OCI-LY7 (cell line): ENCODE measurements at regions not wholly inside any gene's neighbourhood (a gene's known extent, or its start where the extent isn't known, plus 50 kb on each side); places are given as distances from the start of the nearest gene placed in this dataset.

ENCODE experiments used
- BruUV-seq: library from RNA; stranded (reverse); fragments of 400-500 nt; replicated peaks from 2 replicates; lab custom pipeline; 2021; lab: Mats Ljungman, UMichigan
- CTCF ChIA-PET: fragments of 300-600 bp; sonication (Branson Sonifier 250); formaldehyde crosslinking; loops from one replicate; lab custom pipeline; 2022; ENCODE audit warnings: antibody characterized with exemption; ENCODE audit not compliant: unreplicated experiment; lab: Charles Lee
- POLR2A ChIA-PET: fragments of 300-600 bp; sonication (Branson Sonifier 250); formaldehyde crosslinking; loops from one replicate; lab custom pipeline; 2022; ENCODE audit warnings: antibody characterized with exemption; lab: Charles Lee
- DNase-seq: peaks from one replicate; pipeline ENCODE4 v3.0.0-alpha.2; 2015; ENCODE audit warnings: low spot score
- H2AFZ ChIP-seq: fragments of 200-600 bp; sonication (generic), shearing (Covaris generic); 2 replicates; pipeline ENCODE4 v1.6.1; 2014; ENCODE audit warnings: mild to moderate bottlenecking, antibody characterized with exemption, low read length, moderate library complexity
- H3K27ac ChIP-seq: fragments of 200-600 bp; sonication (generic); 2 replicates; pipeline ENCODE4 v1.5.1; 2014; ENCODE audit warnings: mixed run types, low read depth, mild to moderate bottlenecking, moderate library complexity, low read length, inconsistent platforms; ENCODE audit not compliant: poor library complexity, severe bottlenecking
- H3K36me3 ChIP-seq: fragments of 200-600 bp; sonication (generic); 2 replicates; pipeline ENCODE4 v1.6.1; 2014; ENCODE audit warnings: mild to moderate bottlenecking, antibody characterized with exemption, low read length, moderate library complexity, mixed read lengths; ENCODE audit not compliant: insufficient read depth
- H3K4me1 ChIP-seq: fragments of 200-600 bp; sonication (generic); 2 replicates; pipeline ENCODE4 v1.5.1; 2014; ENCODE audit warnings: mild to moderate bottlenecking, low read length; ENCODE audit not compliant: insufficient read depth, poor library complexity, severe bottlenecking
- H3K4me2 ChIP-seq: fragments of 200-600 bp; sonication (generic); 2 replicates; pipeline ENCODE4 v1.6.1; 2014; ENCODE audit warnings: mild to moderate bottlenecking, low read length
- H3K4me3 ChIP-seq: fragments of 200-600 bp; sonication (generic); 2 replicates; pipeline ENCODE4 v1.5.1; 2014; ENCODE audit warnings: mild to moderate bottlenecking, low read depth, low read length; ENCODE audit not compliant: poor library complexity, severe bottlenecking
- H3K79me2 ChIP-seq: fragments of 200-600 bp; sonication (generic); 2 replicates; pipeline ENCODE4 v1.6.1; 2016; ENCODE audit warnings: low read depth, mild to moderate bottlenecking, low read length, moderate library complexity, mixed read lengths; ENCODE audit not compliant: insufficient read depth
- H3K9me2 ChIP-seq: fragments of 200-600 bp; sonication (generic); 2 replicates; pipeline ENCODE4 v1.6.1; 2016; ENCODE audit warnings: mild to moderate bottlenecking, low read length, mixed read lengths; ENCODE audit not compliant: insufficient read depth
- H3K9me3 ChIP-seq: fragments of 200-600 bp; sonication (generic); 2 replicates; pipeline ENCODE4 v1.6.1; 2014; ENCODE audit warnings: mild to moderate bottlenecking, mixed run types, low read length, mixed read lengths
- H4K20me1 ChIP-seq: fragments of 200-600 bp; sonication (generic); 2 replicates; pipeline ENCODE4 v1.6.1; 2014; ENCODE audit warnings: mild to moderate bottlenecking, antibody characterized with exemption, low read length, moderate library complexity, mixed read lengths; ENCODE audit not compliant: insufficient read depth
- EZH2phosphoT487 ChIP-seq: fragments of 200-600 bp; sonication (generic); IDR thresholded peaks from 2 replicates; pipeline ENCODE4 v1.6.1; 2018; ENCODE audit warnings: low read depth, borderline replicate concordance, mild to moderate bottlenecking, mixed run types, antibody characterized with exemption, low read length, moderate library complexity, mixed read lengths
- intact Hi-C: fragments of 100-400 bp; cut with micrococcal nuclease; formaldehyde crosslinking; loops from one replicate; pipeline ENCODE4 v1.10.0; 2022; ENCODE audit not compliant: unreplicated experiment
- TF ChIP-seq, protein P1 (sequence below): fragments of 200-600 bp; sonication (generic); conservative IDR thresholded peaks from 2 replicates; pipeline ENCODE4 v1.5.1; 2014; ENCODE audit warnings: mild to moderate bottlenecking, antibody characterized with exemption, low read length, moderate library complexity, mixed read lengths

DNA sequence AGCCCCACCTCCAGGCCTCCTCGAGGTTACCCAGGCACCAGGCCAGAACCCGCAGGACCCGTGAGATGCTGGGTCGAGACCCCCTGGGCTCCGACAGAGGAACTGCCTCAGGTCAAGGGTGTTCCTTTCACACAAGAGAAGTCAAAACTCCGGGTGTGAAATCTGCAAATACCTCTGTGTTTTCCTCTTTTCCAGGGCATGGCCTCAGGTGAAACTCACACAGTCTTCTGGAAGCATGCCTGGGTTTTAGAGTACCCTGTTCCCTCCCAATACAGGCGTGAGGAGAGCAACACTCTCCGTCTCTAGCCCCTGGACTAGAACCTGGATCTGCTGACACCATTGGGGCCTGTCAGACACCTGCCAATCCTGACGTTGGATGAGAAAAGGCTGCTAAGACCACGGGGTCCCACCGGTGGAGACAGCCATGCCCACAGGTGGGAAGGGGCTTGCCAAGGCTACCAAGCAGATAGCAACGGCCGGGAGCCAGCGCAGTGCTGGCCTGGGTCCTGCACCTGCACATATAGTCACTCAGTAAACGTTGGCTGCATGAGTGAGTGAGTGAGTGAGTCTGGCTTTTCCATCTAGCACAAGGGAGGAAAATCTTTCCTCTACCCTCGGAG, 182.0 kb upstream of the PPP1R26 start:
- no peak for DNase-seq
- H3K4me2 ChIP-seq: no peak overlapping the region
- no peak overlapping the region for H3K27ac ChIP-seq
- no peaks in the 10 kb centered on the region for H3K4me1 ChIP-seq
- no peak overlapping the region for H3K4me3 ChIP-seq
- no peaks in the 10 kb centered on the region for H4K20me1 ChIP-seq
- H3K36me3 ChIP-seq: no peaks in the 10 kb centered on the region
- H3K9me2 ChIP-seq: no peaks in the 10 kb centered on the region
- intact Hi-C loops: no loop called here
- no peaks in the 10 kb centered on the region for H3K9me3 ChIP-seq
- ChIA-PET POLR2A (no interaction called here), CTCF (no interaction called here)
- H3K79me2 ChIP-seq: no peaks in the 10 kb centered on the region
- no peak overlapping the region for H2AFZ ChIP-seq
- BruUV-seq: no TSS peak
- TF ChIP-seq, protein P1, sequence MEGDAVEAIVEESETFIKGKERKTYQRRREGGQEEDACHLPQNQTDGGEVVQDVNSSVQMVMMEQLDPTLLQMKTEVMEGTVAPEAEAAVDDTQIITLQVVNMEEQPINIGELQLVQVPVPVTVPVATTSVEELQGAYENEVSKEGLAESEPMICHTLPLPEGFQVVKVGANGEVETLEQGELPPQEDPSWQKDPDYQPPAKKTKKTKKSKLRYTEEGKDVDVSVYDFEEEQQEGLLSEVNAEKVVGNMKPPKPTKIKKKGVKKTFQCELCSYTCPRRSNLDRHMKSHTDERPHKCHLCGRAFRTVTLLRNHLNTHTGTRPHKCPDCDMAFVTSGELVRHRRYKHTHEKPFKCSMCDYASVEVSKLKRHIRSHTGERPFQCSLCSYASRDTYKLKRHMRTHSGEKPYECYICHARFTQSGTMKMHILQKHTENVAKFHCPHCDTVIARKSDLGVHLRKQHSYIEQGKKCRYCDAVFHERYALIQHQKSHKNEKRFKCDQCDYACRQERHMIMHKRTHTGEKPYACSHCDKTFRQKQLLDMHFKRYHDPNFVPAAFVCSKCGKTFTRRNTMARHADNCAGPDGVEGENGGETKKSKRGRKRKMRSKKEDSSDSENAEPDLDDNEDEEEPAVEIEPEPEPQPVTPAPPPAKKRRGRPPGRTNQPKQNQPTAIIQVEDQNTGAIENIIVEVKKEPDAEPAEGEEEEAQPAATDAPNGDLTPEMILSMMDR: no peak
- no peak for TF ChIP-seq EZH2phosphoT487

- TF ChIP-seq, protein P1: no peak
- TF ChIP-seq EZH2phosphoT487: no peak
- H3K9me2 ChIP-seq: no peaks in the 10 kb centered on the region
- no TSS peak for BruUV-seq
- H3K27ac ChIP-seq: no peak overlapping the region
- ChIA-PET CTCF (no interaction called here), POLR2A (no interaction called here)
- no peak overlapping the region for H3K4me3 ChIP-seq
- no peak overlapping the region for H2AFZ ChIP-seq
- DNase-seq: no peak
- H3K4me2 ChIP-seq: no peak overlapping the region
- no peaks in the 10 kb centered on the region for H3K79me2 ChIP-seq
- H3K4me1 ChIP-seq: no peaks in the 10 kb centered on the region
- no peaks in the 10 kb centered on the region for H3K9me3 ChIP-seq
- H3K36me3 ChIP-seq: no peaks in the 10 kb centered on the region
- no peaks in the 10 kb centered on the region for H4K20me1 ChIP-seq
- intact Hi-C loops: no loop called here
Observed at GRCh38 chr9:135299239-135299590, 180.4 kb upstream of the PPP1R26 start.

DNA sequence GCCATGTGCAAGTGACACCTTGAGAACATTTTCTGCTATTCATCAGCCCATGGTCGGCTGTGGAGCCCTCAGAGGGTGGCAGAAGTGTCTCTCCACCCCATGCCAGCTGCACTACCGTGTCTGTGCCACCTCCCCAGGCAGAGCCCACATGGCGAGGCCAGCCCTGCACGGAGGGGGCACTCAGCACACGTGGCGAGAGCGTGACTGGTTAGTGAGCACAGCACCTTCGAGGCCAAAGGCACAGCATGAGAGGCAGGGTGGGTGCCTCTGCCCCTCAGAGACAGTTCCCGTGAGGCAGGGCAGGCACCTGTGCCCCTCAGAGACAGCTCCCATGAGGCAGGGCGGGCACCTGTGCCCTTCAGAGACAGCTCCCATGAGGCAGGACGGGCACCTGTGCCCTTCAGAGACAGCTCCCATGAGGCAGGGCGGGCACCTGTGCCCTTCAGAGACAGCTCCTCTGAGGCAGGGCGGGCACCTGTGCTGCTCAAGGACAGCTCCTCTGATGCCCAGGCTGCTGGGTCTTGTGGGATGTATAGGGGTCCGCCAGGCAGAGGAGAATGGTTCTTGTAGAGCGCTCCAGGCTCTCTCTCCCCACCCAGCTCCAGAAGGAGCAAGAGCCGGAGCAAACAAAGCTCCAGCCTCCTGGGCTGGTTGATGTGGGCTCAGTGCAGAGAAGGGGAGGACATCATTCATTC, 179.8 kb upstream of the PPP1R26 start:
- H3K27ac ChIP-seq: no peak overlapping the region
- H4K20me1 ChIP-seq: no peaks in the 10 kb centered on the region
- TF ChIP-seq, protein P1: no peak
- no peak for TF ChIP-seq EZH2phosphoT487
- ChIA-PET CTCF (no interaction called here), POLR2A (no interaction called here)
- H2AFZ ChIP-seq: no peak overlapping the region
- H3K36me3 ChIP-seq: no peaks in the 10 kb centered on the region
- no peaks in the 10 kb centered on the region for H3K9me3 ChIP-seq
- H3K4me3 ChIP-seq: no peak overlapping the region
- H3K9me2 ChIP-seq: no peaks in the 10 kb centered on the region
- H3K4me2 ChIP-seq: no peak overlapping the region
- DNase-seq: no peak
- no peaks in the 10 kb centered on the region for H3K79me2 ChIP-seq
- H3K4me1 ChIP-seq: no peaks in the 10 kb centered on the region
- BruUV-seq: no TSS peak
- intact Hi-C loops: no loop called here
